K562 (cell line): ENCODE measurements at regions not wholly inside any gene's neighbourhood (a gene's known extent, or its start where the extent isn't known, plus 50 kb on each side); places are given as distances from the start of the nearest gene placed in this dataset.

Experiments
- ATAC-seq: fragments of 200-7000 bp; cut with Tn5 transposase; 3 replicates; pipeline ENCODE4 v1.9.1; 2020; ENCODE audit warnings: moderate library complexity
- BruUV-seq: library from RNA; stranded (reverse); fragments of 400-500 nt; replicated peaks from 2 replicates; lab custom pipeline; 2021; lab: Mats Ljungman, UMichigan
- CTCF ChIA-PET: fragments of 300-600 bp; formaldehyde crosslinking; extraction: SDS; loops from one replicate; lab custom pipeline; 2021; ENCODE audit warnings: low intra/inter-chr PET ratio; lab: Yijun Ruan, JAX
- POLR2A ChIA-PET: fragments of 300-600, 350-650 bp; sonication (Branson Sonifier 250); formaldehyde crosslinking; extraction: SDS; loops from one replicate; lab custom pipeline; 2021; ENCODE audit warnings: antibody characterized with exemption, inconsistent platforms; lab: Yijun Ruan, JAX
- DNase-seq, 4 experiments: peaks; one replicate each; pipeline versions ENCODE4 v3.0.0 to v3.0.0-alpha.2; 2011 to 2018; ENCODE audit warnings: low spot score in 3 of 4, mixed read lengths in 3 of 4; ENCODE audit errors: extremely low read depth in 1 of 4
- FAIRE-seq: peaks from 2 replicates; lab custom pipeline; 2011; peaks lifted over from hg19 to GRCh38; lab: Jason Lieb, UNC
- H2AFZ ChIP-seq: 2 replicates; pipeline ENCODE4 v1.6.0; 2011; ENCODE audit warnings: low read depth, low read length, control low read depth, inconsistent platforms
- H3K27ac ChIP-seq: fragments of 200-600 bp; 3 replicates; pipeline ENCODE4 v1.8.0; 2011; ENCODE audit warnings: low read depth, mild to moderate bottlenecking, control low read depth, inconsistent platforms, low read length, moderate library complexity, mixed read lengths; ENCODE audit errors: extremely low read depth
- H3K27me3 ChIP-seq, 2 experiments: fragments of 300-600 bp in 1 of 2; 2 replicates in 1 of 2; 3 replicates in 1 of 2; pipeline versions ENCODE4 v1.6.0 to v1.8.0; 2011; ENCODE audit warnings: inconsistent platforms in 2 of 2, low read length in 2 of 2, mild to moderate bottlenecking in 1 of 2, mixed read lengths in 1 of 2, moderate library complexity in 1 of 2; ENCODE audit not compliant: control insufficient read depth in 2 of 2, insufficient read depth in 2 of 2
- H3K36me3 ChIP-seq: fragments of 300-600 bp; 3 replicates; pipeline ENCODE4 v1.8.0; 2011; ENCODE audit warnings: mild to moderate bottlenecking, low read length, inconsistent platforms; ENCODE audit not compliant: control insufficient read depth, insufficient read depth
- H3K4me1 ChIP-seq, 2 experiments: fragments of 200-600 bp in 1 of 2; replicated peaks in 1 of 2; 2 replicates in 1 of 2; 3 replicates in 1 of 2; pipeline versions ENCODE4 v1.5.1 to v1.8.0; 2011; ENCODE audit warnings: inconsistent platforms in 2 of 2, low read length in 2 of 2, mild to moderate bottlenecking in 1 of 2, mixed read lengths in 1 of 2, moderate library complexity in 1 of 2; ENCODE audit not compliant: control insufficient read depth in 2 of 2, insufficient read depth in 2 of 2
- H3K4me2 ChIP-seq: 2 replicates; pipeline ENCODE4 v1.6.1; 2011; ENCODE audit warnings: low read length, control low read depth, inconsistent platforms, mixed read lengths; ENCODE audit not compliant: insufficient read depth
- H3K4me3 ChIP-seq: fragments of 200-600 bp; sonication (generic), shearing (Covaris generic); 2 replicates; pipeline ENCODE4 v1.5.1; 2016; ENCODE audit warnings: control low read depth, inconsistent platforms
- H3K79me2 ChIP-seq: fragments of 200-600 bp; 3 replicates; pipeline ENCODE4 v1.8.0; 2011; ENCODE audit warnings: low read length, inconsistent platforms; ENCODE audit not compliant: control insufficient read depth, insufficient read depth
- H3K9ac ChIP-seq, 2 experiments: 2 replicates each; pipeline versions ENCODE4 v1.6.0 to v1.6.1; 2011; ENCODE audit warnings: low read depth in 2 of 2, low read length in 2 of 2, control low read depth in 1 of 2, inconsistent platforms in 1 of 2, mild to moderate bottlenecking in 1 of 2, mixed read lengths in 1 of 2; ENCODE audit not compliant: insufficient read depth in 1 of 2
- H3K9me1 ChIP-seq: one replicate; pipeline ENCODE4 v1.6.0; 2011; ENCODE audit warnings: inconsistent platforms, mild to moderate bottlenecking, low read length, moderate library complexity; ENCODE audit not compliant: control insufficient read depth, insufficient read depth
- H3K9me3 ChIP-seq: replicated peaks from 2 replicates; pipeline ENCODE4 v1.5.1; 2011; ENCODE audit warnings: low read depth, low read length, inconsistent platforms; ENCODE audit not compliant: control insufficient read depth, insufficient read depth
- H4K20me1 ChIP-seq: replicated peaks from 2 replicates; pipeline ENCODE4 v1.6.1; 2011; ENCODE audit warnings: low read length, inconsistent platforms, mixed read lengths; ENCODE audit not compliant: control insufficient read depth, insufficient read depth
- BMI1 ChIP-seq: fragments of 150-350 bp; IDR thresholded peaks from 2 replicates; pipeline ENCODE4 v1.6.1; 2014; ENCODE audit warnings: low read length
- CBFB ChIP-seq: sonication (generic); formaldehyde crosslinking; IDR thresholded peaks from 2 replicates; pipeline ENCODE4 v1.4.0; 2020; ENCODE audit warnings: mild to moderate bottlenecking, missing genetic modification reagents
- KLF16 ChIP-seq: IDR thresholded peaks from 2 replicates; pipeline ENCODE4 v1.6.1; 2016; ENCODE audit warnings: antibody characterized with exemption
- TSHZ1 ChIP-seq: fragments of 250-450 bp; sonication (Bioruptor Pico); IDR thresholded peaks from 2 replicates; pipeline ENCODE4 v1.4.0; 2020; ENCODE audit warnings: mild to moderate bottlenecking, moderate library complexity
- XRCC4 ChIP-seq: IDR thresholded peaks from one replicate; pipeline ENCODE4 v1.6.1; 2011; ENCODE audit not compliant: insufficient read depth, insufficient read length; ENCODE audit errors: extremely low read depth
- WGBS: fragments of 100-300 bp; shearing (Covaris generic); methylation state at CpG from one replicate; pipeline ENCODE4 v1.1.6; 2016; ENCODE audit warnings: low coverage, mixed read lengths; ENCODE audit not compliant: insufficient coverage; ENCODE audit errors: missing lambda C conversion rate; 5-methylcytosine and 5-hydroxymethylcytosine counted together
- in situ Hi-C: fragments of 300-500 bp; cut with MboI; formaldehyde crosslinking; loops from 4 replicates; pipeline ENCODE4 v1.15.0; 2018; ENCODE audit warnings: inconsistent platforms, mixed read lengths
- intact Hi-C: fragments of 100-400 bp; cut with micrococcal nuclease; formaldehyde crosslinking; loops from 2 replicates; pipeline ENCODE4 v1.14.2; 2022
- TF ChIP-seq, protein P1 (sequence below): fragments of 250-450 bp; sonication (Bioruptor Pico); IDR thresholded peaks from 2 replicates; pipeline ENCODE4 v1.4.0; 2020; ENCODE audit warnings: mild to moderate bottlenecking, moderate library complexity, borderline replicate concordance

DNA sequence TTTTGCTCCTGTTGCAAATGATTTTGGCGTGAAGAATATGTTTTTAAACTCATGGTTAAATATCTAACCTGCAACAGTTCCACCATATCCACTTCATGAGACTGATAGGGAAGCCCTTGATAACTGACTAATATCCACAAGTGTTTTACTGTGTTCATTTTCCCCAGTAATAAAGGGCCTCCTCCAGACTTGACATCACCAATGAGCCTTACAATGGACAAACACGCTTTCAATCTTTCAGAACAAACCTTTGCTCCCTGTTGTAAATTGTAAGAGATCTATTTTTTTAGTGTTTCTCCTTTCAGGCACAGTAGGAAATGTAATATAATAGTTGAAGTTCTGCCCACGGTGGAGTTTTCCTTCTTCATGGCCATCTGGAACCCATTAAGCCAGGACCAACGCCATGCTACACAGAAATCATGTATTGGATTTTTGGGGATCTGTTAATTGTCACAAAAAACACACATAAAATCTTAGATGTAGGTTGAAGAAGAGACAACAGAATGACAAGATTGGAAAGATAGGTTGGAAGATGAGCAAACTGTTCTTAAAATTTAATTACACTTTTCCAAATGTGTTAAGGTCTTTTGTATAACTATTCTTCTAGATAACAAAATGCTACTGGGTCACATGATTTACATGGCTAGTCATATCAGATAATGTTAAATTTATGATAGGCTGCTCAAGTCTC lies 1030.1 kb downstream of the FSTL5 start (continued):
- no peak for TF ChIP-seq XRCC4
- TF ChIP-seq BMI1, result no peak

DNA sequence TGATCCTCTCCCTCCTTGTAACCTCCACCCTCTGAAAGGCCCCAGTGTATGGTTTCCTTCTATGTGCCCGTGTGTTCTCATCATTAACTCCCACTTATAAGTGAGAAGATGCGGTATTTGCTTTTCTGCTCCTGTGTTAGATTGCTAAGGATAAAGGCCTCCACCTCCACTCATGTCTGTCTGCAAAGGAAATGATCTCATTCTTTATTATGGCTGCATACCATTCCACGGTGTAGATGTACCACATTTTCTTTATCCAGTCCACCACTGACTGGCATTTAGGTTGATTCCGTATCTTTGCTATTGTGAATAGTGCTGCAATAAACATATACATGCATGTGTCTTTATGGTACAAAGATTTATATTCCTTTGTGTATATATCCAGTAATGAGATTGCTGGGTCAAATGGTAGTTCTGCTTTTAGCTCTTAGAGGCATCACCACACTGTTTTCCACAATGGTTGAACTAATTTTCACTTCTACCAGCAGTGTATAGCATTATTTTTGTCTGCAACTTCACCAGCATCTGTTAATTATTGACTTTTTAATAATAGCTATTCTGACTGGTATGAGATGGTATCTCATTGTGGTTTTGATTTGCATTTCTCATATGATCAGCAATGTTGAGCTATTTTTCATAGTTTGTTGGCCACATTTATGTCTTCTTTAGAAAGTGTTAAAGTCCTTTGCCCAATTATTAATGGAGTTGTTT lies 1030.9 kb downstream of the FSTL5 start:
- WGBS, result no CpG with 5 or more reads among the region's 4 CpGs
- ChIA-PET POLR2A (no interaction called here), CTCF (no interaction called here)
- Histone ChIP-seq H3K4me3 (no peak overlapping the region), H3K9me3 (no peaks in the 10 kb centered on the region), H3K4me1 (no peaks in the 10 kb centered on the region), H3K9me1 (no peaks in the 10 kb centered on the region), H3K36me3 (no peaks in the 10 kb centered on the region), H4K20me1 (no peaks in the 10 kb centered on the region), H3K27me3 (no peaks in the 10 kb centered on the region), H3K4me2 (no peak overlapping the region), H3K27ac (no peak overlapping the region), H2AFZ (no peak overlapping the region), H3K79me2 (no peaks in the 10 kb centered on the region), H3K9ac (no peak overlapping the region)
- in situ Hi-C loops, result no loop called here
- no TSS peak for BruUV-seq
- ATAC-seq, result no peak
- DNase-seq, result no peak
- intact Hi-C loops, result no loop called here
- FAIRE-seq, result no peak
- no peak for TF ChIP-seq KLF16
- TF ChIP-seq TSHZ1, result no peak
- TF ChIP-seq, protein P1, sequence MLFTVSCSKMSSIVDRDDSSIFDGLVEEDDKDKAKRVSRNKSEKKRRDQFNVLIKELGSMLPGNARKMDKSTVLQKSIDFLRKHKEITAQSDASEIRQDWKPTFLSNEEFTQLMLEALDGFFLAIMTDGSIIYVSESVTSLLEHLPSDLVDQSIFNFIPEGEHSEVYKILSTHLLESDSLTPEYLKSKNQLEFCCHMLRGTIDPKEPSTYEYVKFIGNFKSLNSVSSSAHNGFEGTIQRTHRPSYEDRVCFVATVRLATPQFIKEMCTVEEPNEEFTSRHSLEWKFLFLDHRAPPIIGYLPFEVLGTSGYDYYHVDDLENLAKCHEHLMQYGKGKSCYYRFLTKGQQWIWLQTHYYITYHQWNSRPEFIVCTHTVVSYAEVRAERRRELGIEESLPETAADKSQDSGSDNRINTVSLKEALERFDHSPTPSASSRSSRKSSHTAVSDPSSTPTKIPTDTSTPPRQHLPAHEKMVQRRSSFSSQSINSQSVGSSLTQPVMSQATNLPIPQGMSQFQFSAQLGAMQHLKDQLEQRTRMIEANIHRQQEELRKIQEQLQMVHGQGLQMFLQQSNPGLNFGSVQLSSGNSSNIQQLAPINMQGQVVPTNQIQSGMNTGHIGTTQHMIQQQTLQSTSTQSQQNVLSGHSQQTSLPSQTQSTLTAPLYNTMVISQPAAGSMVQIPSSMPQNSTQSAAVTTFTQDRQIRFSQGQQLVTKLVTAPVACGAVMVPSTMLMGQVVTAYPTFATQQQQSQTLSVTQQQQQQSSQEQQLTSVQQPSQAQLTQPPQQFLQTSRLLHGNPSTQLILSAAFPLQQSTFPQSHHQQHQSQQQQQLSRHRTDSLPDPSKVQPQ (CRISPR knock-in tag), result no peak
- no peak for TF ChIP-seq CBFB (CRISPR knock-in tag)
